ENCODE measurements at regions not wholly inside any gene's neighbourhood (a gene's known extent, or its start where the extent isn't known, plus 50 kb on each side); places are given as distances from the start of the nearest gene placed in this dataset.
"Not testable (repeated sequence)": the region's sequence is repeated elsewhere in the genome, so short reads cannot be mapped to it uniquely, and the experiment has no call there.

GRCh38 chr10:46175831-46176230 is 111.0 kb upstream of the ANTXRL start:
- TF ChIP-seq CTCF (IDR thresholded peaks at IDR 0.05; ENCODE audit: control insufficient read depth, insufficient read depth, low read depth, low read length, missing control alignments): no peak
- no peak overlapping the region for H3K4me3 ChIP-seq (ENCODE audit: control insufficient read depth, low read depth, low read length)
- no peak for DNase-seq (ENCODE audit: low read depth)

DNA sequence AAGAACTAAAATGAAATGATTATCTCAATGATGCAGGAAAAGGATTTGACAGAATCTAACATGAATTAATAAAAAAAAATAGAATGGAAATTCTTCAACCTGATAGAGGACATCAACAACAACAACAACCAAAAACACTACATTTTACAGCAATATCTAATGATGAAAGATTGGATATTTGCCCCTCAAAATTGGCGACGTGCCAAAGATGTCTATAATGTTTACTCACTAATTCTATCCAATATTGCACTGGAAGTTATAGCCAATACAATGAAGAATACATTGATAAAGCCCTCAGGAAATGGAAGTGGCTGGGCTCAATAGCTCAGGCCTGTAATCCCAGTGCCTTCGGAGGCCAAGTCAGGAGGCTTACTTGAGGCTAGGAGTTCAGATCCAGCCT is 99.4 kb upstream of the ANTXRL start:
- not testable (repeated sequence) for DNase-seq (ENCODE audit: low read depth); H3K4me3 ChIP-seq (ENCODE audit: control insufficient read depth, low read depth, low read length)

- no peak overlapping the region for H3K4me3 ChIP-seq (ENCODE audit: control insufficient read depth, low read depth, low read length)
- DNase-seq (ENCODE audit: low read depth): no peak
- TF ChIP-seq CTCF (IDR thresholded peaks at IDR 0.05; ENCODE audit: control insufficient read depth, insufficient read depth, low read depth, low read length, missing control alignments): no peak
Observed at GRCh38 chr10:46197050-46197449, 89.7 kb upstream of the ANTXRL start.

- no peak for DNase-seq (ENCODE audit: low read depth)
- TF ChIP-seq CTCF (IDR thresholded peaks at IDR 0.05; ENCODE audit: control insufficient read depth, insufficient read depth, low read depth, low read length, missing control alignments): no peak
Observed at GRCh38 chr10:46198516-46198915, 88.3 kb upstream of the ANTXRL start.

GRCh38 chr10:46202405-46202804 is 84.4 kb upstream of the ANTXRL start:
- not testable (repeated sequence) for DNase-seq (ENCODE audit: low read depth); H3K4me3 ChIP-seq (ENCODE audit: control insufficient read depth, low read depth, low read length)

More at GRCh38 chr10:46198516-46198915, 88.3 kb upstream of the ANTXRL start:
- H3K4me3 ChIP-seq (ENCODE audit: control insufficient read depth, low read depth, low read length): no peak overlapping the region

DNA sequence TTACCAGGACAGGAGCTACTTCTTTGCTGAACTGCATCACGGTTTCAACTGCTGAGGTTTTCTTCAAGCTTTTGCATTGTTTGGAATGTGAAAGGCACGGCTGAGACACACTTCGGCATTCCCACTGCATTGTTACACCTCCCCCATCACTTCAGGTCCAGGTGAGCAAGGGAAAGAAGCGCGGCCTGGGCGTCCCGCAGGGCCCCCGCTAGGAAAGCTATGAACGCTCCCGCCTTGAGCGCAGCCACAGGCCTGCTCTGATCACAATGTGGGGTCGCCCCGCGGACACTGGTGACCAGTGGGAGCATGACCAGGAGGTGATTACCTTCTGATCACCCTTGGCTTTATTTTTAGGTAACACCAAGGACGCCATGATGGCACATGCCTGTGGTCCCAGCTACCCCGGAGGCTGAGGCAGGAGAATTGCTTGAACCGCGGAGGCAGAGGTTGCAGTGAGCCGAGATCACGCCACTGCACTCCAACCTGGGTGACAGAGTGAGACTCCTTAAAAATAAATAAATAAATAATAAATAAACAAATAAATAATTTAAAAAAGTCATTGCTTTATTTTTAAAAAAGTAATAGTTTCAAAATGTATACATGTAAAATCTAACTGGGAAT is 82.2 kb upstream of the ANTXRL start:
- not testable (repeated sequence) for DNase-seq (ENCODE audit: low read depth); H3K4me3 ChIP-seq (ENCODE audit: control insufficient read depth, low read depth, low read length)

GRCh38 chr10:46210427-46210826 is 76.4 kb upstream of the ANTXRL start:
- not testable (repeated sequence) for H3K4me3 ChIP-seq (ENCODE audit: control insufficient read depth, low read depth, low read length); DNase-seq (ENCODE audit: low read depth)

GRCh38 chr10:46215426-46215825 is 71.4 kb upstream of the ANTXRL start:
- no peak for DNase-seq (ENCODE audit: low read depth)
- H3K4me3 ChIP-seq (ENCODE audit: control insufficient read depth, low read depth, low read length): no peak overlapping the region
- TF ChIP-seq CTCF (IDR thresholded peaks at IDR 0.05; ENCODE audit: control insufficient read depth, insufficient read depth, low read depth, low read length, missing control alignments): no peak

DNA sequence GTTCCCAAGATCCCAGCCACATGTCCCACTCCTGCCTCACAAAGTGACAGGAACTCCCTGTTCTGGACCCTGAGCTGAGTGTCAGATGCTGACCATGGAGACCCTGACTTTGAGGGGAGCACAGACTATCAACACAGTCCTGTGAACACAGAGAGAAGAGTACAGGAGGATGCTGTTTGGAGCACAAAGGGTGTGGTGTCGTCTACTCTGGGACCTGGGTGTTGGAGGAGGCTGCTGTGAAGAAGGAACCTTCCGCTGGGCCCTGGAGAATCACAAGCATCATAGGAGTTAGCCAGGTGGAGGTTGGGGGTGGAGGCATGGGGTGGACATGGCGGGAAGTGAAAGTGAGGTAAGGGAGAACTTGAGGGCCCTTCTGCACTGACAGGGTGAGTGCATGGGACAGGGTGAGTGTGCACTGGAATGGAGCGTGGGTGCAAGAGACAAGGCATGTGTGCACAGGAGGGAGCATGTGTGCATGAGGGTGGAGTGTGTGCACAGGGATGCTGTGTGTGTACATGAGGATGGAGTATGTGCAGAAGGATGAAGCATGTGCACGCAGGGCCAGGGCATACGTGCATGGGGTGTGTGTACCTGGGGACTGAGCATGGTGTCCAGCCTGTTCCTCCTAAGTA is 70.7 kb upstream of the ANTXRL start:
- DNase-seq (ENCODE audit: low read depth): no peak
- TF ChIP-seq CTCF (IDR thresholded peaks at IDR 0.05; ENCODE audit: control insufficient read depth, insufficient read depth, low read depth, low read length, missing control alignments): no peak
- H3K4me3 ChIP-seq (ENCODE audit: control insufficient read depth, low read depth, low read length): no peak overlapping the region

All from AG09309 (cell line).